GM19438 (cell line): ENCODE measurements at regions not wholly inside any gene's neighbourhood (a gene's known extent, or its start where the extent isn't known, plus 50 kb on each side); places are given as distances from the start of the nearest gene placed in this dataset.

Experiments used
- ATAC-seq: cut with Tn5 transposase; IDR thresholded peaks from one replicate; pipeline ENCODE4 v1.9.1; 2021; ENCODE audit warnings: low read depth; ENCODE audit not compliant: unreplicated experiment

DNA sequence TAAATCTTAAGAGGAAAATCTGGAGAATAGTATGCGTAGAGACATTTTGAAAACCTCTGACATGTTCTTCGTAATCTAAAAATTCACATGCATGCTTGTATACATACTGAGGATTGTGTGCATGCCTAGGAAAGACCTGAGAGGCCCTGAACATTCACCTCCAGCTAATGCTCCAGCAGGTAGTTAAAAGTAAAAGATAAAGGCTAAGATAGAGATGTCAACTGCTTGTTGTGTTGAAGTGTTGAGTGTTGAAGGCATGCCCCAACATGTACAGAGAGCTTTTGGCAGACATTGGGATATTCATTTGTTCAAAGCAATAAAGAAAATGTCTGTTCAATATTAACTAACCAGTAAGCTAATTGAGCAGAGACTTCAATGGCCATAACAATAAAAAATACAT is 118.6 kb upstream of the SYT1 start:
- no peak for ATAC-seq

DNA sequence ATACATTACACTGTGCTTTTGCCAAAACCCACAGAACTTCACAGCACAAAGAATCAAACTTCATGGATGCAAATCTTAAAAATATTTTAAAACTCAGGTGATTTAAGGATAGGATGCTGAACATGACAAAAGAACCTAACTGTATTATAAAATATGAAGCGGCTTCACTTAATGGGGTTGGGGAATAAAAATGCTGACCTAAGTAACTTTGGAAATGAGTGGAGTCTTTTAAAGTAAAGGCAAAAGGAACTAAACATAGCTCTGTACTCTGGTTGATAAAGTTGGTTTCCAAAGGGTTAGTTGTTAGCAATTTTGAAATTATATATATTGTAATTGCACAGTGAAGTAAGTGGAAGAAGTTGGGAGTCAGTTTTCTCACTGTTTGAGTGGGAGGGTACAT is 111.5 kb upstream of the SYT1 start:
- ATAC-seq, result no peak

DNA sequence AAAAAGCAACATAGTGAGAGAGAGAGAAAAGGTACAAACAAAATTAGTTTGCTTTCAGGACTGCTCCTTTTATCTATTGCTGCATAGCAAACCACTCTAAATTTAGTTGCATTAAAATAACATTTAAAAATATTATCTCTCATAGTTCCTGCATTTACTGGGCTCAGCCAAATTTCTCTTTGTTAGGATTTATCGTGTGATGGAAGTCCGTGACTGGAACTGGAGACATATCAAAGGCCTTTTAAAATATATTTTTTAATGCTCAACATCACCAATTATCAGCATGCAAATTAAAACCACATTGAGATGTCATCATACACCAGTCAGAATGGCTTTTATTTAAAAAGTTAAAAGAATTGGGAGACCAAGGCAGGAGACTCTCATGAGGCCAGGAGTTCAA is 107.6 kb upstream of the SYT1 start:
- ATAC-seq, result no peak

DNA sequence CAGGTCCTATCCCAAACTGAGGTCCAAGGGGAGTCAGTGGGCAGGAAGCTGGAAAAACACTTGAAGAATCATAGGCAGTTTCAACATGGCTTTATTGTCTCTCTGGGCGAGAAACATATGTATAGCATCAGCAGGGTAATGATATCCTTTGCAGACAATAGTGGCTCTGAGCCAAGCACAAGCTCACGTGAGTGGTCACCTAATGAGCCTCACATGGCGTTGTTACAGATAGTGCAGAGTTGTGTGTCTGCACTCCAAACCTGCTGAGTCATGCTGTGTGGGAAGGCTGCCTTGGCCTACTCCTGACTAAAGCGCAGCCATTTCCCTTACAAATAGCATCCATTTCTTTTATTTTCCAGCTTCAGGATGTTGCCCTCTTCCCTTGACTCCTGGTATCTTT is 105.2 kb upstream of the SYT1 start:
- ATAC-seq, result no peak

DNA sequence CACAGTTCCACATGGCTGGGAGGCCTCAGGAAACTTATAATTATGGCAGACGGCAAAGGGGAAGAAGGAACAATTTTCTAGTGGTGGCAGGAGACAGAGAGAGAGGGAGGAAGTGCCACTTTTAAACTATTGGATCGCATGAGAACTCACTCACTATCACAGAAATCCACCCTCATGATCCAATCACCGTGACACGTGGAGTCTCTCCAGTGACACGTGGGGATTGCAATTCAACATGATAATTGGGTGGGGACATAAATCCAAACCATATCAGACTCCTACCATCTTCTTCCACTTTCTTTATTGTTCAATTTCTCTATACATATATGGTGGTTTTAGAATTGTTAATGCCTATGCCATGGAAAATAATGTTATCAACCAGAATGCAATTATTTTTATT is 103.7 kb upstream of the SYT1 start:
- no peak for ATAC-seq

DNA sequence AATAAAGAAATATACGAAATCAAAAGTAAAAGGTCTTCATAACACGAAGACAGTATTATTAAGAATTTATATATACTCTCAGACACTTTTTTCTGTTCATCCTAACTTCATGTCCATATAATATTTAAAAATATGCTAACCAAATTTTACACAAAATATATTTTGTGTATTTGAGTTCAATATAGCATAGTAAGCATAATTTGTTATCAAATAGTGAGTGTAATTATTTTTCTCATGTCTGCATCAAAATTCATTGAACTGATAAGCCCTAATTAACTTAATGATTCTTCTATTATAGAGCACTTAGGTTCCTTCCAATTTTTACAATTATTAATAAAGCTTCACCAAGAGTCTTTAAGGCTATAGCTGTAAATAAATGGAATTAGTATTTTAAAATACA is 99.7 kb upstream of the SYT1 start:
- ATAC-seq, result no peak

DNA sequence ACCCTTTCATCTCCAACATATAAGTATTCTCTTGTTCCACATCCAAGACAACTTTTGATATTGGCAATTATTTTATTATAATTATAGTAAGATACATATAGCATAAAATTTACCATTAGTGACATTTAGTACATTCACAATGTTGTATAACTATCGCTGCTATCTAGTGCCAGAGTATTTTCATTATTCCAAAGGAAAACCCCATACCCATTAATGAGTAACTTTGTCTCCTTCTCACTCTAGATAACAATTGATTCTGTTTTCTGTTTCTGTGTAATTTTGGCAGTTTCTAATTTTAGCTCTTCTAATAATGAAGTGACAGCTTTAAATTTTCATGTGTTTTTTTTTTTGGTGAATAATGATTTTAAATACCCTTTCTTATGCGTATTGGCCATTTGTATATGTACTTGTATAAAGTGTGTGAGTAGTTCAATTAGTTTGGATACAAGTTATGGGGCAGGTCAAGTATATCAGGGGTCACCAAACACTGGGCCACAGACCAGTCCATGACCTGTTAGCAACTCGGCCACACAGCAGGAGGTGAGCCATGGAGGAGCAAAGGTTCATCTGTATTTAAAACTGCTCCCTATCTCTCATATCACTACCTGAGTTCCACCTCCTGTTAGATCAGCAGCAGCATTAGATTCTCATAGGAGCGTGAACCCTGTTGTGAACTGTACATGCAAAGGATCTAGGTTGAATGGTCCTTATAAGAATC is 97.2 kb upstream of the SYT1 start:
- ATAC-seq, result no peak

DNA sequence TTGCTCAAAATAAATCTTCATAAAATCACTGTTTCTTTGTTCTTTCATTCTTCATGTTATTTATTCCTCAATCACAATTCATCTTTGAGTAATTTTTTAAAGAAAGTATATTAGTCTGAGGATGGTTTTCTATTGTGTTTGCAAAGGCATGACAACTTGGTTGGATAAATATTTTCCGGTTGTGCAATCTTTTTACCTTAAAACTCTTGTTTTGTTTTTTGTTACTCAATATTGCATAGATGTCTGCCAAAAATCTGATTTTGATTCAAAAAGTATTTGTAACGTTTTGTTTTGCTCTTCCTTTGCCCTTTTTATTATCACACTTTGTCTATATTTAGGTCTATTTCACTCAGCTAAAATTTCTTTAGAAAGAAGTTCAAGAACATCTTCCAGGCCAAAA is 86.2 kb upstream of the SYT1 start:
- no peak for ATAC-seq

DNA sequence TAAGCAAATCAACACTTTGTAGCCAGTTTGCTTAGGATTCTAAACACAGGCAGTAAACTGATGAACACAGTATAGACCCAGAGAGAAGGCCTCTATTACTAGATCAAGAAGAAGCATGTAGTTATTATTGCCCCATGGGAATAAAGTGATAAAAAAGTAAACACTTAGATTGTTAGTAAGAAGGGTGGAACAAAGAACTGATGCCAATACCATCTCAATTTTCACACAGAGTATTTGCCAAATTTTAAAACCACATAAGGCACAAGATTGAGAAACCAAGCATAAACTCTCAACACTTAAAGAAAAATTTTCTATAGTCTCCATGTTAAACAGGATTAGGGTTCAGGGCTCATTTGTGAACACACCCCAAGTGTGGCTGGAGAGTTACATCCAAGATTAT is 77.0 kb upstream of the SYT1 start:
- ATAC-seq, result no peak

DNA sequence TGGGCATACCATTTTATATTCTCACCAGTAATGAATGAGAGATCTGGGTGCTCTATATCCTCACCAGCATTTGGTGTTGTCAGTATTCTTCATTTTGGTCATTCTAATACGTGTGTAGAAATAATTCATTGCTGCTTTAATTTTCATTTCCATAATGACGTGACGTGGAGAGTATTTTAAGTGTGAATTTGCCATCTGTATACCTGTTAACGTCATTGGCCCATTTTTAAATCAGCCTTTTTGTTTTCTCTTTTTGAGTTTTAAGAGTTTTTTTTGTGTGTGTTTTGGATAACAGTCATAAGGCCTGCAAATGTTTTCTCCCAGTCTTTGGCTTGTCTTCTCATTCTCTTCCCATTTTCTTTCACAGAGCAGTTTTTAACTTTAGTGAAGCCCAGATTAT is 74.4 kb upstream of the SYT1 start:
- ATAC-seq, result no peak

DNA sequence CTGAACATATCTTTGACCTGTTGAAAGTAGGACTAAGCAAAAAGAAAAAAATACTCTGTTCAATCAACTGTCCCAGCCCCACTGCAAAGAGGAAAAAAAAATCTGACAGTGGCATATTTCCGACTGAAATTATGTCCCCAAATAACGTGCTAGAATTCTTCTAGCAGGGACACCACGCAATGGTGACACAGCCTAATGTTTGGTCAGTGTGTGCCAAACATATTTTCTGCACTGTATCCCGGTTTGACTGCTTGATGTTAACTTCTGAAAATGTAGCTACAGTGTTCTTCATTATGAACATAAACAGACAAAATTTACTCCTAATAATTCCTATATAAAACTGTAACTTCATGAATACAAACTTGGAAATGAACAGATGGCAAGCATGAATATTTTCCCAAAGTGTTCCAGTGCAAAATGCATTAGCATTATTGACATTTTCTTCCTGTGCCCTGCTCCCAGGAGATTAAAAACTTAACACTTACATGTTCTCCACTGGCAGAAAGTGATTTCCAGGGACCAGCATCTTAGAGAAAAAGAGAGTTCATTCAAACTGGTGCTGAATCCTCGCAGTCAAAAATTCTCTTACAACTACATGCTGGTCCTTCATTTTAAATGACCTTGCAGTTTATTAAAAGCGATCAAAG is 72.4 kb upstream of the SYT1 start:
- ATAC-seq, result no peak

DNA sequence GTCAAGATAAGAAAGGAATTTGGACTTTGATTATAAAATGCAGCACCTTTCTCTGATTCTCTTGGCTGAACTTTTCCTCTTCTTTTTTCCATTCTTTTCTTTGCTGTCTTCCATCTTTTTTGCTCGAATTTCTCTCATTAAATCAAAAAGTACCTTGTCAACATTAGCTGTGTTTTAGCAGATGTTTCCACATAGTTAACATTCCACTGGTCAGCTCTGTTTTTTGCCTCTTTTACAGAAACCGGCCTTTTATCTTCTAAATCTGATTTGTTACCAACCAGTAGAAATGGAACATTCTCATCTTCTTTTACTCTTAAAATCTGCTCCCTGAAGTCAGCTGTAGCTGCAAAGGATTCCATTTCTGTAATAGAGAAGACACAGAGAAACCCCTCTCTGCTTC is 71.1 kb upstream of the SYT1 start:
- no peak for ATAC-seq

DNA sequence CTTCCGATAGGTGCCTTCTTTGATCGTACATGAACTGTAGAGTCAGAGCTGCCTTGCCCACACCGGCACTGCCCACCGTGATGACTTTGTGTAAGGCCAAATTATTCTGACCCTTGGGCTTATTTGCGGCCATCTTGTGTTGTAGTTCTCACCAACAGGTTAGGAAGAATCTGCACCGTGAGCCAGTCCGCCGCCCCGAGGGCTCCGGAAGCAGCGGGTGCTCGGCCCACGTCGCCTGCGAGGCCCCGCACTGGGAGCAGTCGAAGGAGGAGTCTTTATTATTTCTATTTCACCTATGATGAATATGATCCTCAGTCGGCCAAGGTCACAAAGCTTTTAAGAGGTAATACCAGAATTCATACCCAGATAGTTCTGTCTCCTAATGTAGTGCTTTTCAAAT is 70.6 kb upstream of the SYT1 start:
- ATAC-seq, result no peak

DNA sequence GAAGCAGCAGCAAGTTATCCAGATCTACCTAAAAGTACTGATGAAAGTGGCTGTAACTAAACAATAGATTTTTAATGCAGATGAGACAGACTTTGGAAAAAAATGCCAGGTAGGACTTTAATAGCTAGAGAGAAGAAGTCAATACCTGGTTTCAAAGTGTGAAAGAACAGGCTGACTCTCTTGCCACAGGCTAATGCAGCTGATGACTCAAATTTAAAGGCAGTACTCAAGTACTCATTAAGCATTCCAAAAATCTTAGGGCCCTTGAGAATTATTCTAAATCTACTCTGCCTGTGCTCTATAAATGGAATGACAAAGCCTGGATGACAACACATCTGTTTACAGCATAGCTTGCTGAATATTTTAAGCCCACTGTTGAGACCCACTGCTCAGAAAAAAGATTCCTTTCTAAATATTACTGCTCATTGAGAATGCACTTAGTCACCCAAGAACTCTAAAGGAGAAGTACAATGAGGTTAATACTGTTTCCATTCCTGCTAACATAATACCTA is 68.6 kb upstream of the SYT1 start:
- no peak for ATAC-seq

DNA sequence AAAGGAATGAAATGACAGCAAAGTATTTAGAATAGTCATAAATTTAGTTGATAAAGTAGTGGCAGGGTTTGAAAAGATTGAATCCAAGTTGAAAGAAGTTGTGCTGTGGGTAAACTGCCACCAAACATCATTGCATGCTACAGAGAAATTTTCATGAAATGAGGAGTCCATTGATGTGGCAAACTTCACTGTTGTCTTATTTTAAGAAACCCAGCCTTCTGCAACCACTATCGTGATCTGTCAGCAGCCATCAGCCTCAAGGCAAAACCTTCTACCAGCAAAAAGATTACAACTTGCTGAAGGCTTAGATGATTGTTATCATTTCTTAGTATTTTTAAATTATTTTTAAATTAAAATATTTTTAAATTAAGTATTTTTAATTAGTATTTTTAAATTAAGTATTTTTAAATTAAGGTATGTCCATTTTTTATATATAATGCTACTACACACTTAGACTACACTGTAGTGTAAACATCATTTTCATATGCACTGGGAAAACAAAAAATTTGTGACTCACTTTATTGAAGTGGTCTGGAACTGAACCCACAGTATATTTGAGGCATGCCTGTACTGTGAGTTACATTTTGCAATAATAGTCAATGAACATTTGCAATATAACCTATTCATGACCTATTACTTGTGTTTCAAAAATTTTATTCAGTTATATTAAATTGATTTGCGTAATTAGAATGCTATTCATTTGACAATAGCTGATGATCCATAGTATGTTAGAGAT is 67.2 kb upstream of the SYT1 start:
- ATAC-seq, result no peak

DNA sequence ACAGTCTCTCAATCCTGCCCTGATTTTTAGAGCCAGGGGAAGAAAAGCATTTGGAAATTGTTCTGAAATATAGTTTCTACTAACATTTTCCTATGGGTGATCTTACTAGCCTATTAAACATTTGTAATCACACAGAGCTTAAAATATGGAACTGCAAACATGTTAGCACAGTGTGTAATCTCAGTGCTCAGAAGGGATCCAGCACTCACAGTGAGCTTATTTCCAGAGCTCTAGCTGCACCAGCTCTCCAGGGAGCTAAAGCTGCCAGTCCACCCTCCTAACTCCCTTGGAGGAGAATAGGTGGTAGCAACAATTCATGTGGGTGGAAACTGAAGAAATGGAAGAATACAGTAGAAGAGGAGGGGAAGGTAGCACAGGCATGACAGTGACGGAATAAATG is 64.9 kb upstream of the SYT1 start:
- no peak for ATAC-seq

DNA sequence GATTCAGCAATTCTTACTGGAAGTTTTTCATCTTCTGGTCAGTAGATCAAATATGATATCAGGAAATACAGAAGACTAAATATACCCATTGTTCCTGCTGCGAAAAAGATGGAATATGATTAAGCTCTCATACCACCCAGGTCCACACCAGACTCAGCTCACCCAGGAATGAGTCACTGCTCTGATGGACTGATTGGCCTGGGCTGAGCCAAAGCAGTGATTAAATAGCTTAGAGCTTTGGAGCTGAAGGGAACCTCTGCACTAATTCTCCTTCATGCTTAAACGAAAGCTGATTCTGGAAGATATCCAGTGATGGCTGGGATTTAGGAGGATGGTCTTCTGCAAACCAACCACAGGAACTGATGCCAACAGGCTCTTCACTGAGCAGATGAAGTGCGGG is 62.0 kb upstream of the SYT1 start:
- no peak for ATAC-seq

DNA sequence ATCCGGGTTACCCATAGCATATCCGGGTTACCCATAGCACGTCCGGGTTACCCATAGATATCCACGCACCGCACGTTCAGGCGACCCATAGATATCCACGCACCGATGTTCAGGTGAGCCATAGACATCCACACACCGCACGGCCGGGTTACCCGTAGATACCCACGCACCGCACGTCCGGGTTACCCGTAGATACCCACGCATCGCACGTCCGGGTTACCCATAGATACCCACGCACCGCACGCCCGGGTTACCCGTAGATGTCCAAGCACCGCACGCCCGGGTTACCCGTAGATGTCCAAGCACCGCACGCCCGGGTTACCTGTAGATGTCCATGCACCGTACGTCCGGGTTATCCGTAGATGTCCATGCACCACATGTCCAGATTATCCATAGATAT is 60.3 kb upstream of the SYT1 start:
- ATAC-seq, result no peak
